Osteoblast (primary cell): ENCODE measurements at regions not wholly inside any gene's neighbourhood (a gene's known extent, or its start where the extent isn't known, plus 50 kb on each side); places are given as distances from the start of the nearest gene placed in this dataset.

Source experiments
- DNase-seq: peaks from one replicate; pipeline ENCODE4 v3.0.0; 2011; ENCODE audit warnings: low spot score, mixed read lengths; ENCODE audit not compliant: insufficient read length; ENCODE audit errors: missing footprints
- H2AFZ ChIP-seq: 2 replicates; pipeline ENCODE4 v1.6.0; 2011; ENCODE audit warnings: mild to moderate bottlenecking, low read length
- H3K27ac ChIP-seq: 2 replicates; pipeline ENCODE4 v1.5.1; 2011; ENCODE audit warnings: mild to moderate bottlenecking, low read depth, low read length, moderate library complexity
- H3K27me3 ChIP-seq: 2 replicates; pipeline ENCODE4 v1.6.0; 2012; ENCODE audit warnings: mild to moderate bottlenecking, control low read depth, inconsistent platforms, low read length, moderate library complexity; ENCODE audit not compliant: insufficient read depth
- H3K36me3 ChIP-seq: 2 replicates; pipeline ENCODE4 v1.5.1; 2011; ENCODE audit warnings: mild to moderate bottlenecking, low read length, control low read depth, moderate library complexity; ENCODE audit not compliant: insufficient read depth
- H3K4me1 ChIP-seq: 2 replicates; pipeline ENCODE4 v1.5.1; 2011; ENCODE audit warnings: mild to moderate bottlenecking, low read length, control low read depth, moderate library complexity; ENCODE audit not compliant: insufficient read depth
- H3K4me2 ChIP-seq: 2 replicates; pipeline ENCODE4 v1.6.0; 2011; ENCODE audit warnings: mild to moderate bottlenecking, low read length; ENCODE audit not compliant: insufficient read depth
- H3K4me3 ChIP-seq: fragments of 200-600 bp; sonication (generic); 3 replicates; pipeline ENCODE4 v1.5.1; 2012; ENCODE audit warnings: mild to moderate bottlenecking, low read length, inconsistent platforms; ENCODE audit not compliant: insufficient read depth
- H3K79me2 ChIP-seq: 2 replicates; pipeline ENCODE4 v1.6.0; 2012; ENCODE audit warnings: mild to moderate bottlenecking, low read length, control low read depth, inconsistent platforms; ENCODE audit not compliant: insufficient read depth
- H3K9me3 ChIP-seq: 2 replicates; pipeline ENCODE4 v1.5.1; 2011; ENCODE audit warnings: low read depth, low read length, control low read depth
- H4K20me1 ChIP-seq: 2 replicates; pipeline ENCODE4 v1.6.0; 2012; ENCODE audit warnings: mild to moderate bottlenecking, low read length, control low read depth; ENCODE audit not compliant: insufficient read depth
- TF ChIP-seq, protein P1 (sequence below): IDR thresholded peaks from 2 replicates; pipeline ENCODE4 v1.5.1; 2011; ENCODE audit warnings: mild to moderate bottlenecking, low read depth, low read length, moderate library complexity; ENCODE audit errors: extremely low read depth

DNA sequence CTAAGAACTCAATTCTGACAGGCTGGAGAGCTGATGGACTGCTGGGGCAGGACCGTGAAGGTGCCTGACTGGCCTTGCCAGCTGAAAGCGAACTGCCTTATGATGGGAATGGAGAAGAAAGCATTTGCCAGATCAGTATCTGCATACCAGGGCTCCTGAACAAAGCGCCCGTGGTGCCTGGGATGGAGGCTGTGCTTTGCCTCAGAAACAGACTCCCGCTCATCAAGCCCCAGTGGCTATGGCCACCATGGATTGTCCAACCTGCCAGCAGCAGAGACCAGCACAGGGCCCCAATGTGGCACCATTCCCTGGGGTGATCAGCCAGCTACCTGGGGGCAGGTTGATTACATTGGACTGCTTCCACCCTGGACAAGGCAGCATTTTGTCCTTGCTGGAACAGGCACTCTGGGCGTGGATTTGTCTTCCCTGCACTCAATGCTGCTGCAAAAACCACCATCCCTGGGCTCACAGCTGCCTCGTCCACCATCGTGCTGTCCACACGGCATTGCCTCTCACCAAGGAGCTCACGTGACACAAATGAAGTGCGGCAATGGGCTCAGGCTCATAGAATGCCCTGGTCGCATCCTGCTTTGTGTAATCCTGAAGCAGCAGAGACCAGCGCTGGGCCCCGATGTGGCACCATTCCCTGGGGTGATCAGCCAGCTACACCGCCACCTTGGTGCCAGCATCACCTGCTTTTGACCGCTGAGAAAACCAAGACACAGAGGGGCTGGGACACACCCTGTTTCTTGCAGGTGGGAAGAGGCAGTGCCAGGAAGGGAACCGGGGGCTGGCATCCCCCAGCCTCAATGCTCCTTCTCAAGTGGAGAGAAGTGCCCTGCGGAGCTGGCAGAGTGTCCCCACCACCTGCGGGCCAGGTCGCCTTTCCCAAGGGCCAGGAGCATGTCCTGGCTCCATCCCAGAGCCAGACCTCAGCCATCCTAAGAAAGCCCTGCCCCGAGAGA lies 1367.5 kb downstream of the BRD1 start:
- Histone ChIP-seq H3K4me3 (no peak overlapping the region), H3K4me1 (no peaks in the 10 kb centered on the region), H3K27ac (no peak overlapping the region), H3K27me3 (no peaks in the 10 kb centered on the region), H3K4me2 (no peak overlapping the region), H3K36me3 (no peaks in the 10 kb centered on the region), H2AFZ (no peak overlapping the region), H3K79me2 (no peaks in the 10 kb centered on the region), H4K20me1 (no peaks in the 10 kb centered on the region), H3K9me3 (no peaks in the 10 kb centered on the region)
- TF ChIP-seq, protein P1, sequence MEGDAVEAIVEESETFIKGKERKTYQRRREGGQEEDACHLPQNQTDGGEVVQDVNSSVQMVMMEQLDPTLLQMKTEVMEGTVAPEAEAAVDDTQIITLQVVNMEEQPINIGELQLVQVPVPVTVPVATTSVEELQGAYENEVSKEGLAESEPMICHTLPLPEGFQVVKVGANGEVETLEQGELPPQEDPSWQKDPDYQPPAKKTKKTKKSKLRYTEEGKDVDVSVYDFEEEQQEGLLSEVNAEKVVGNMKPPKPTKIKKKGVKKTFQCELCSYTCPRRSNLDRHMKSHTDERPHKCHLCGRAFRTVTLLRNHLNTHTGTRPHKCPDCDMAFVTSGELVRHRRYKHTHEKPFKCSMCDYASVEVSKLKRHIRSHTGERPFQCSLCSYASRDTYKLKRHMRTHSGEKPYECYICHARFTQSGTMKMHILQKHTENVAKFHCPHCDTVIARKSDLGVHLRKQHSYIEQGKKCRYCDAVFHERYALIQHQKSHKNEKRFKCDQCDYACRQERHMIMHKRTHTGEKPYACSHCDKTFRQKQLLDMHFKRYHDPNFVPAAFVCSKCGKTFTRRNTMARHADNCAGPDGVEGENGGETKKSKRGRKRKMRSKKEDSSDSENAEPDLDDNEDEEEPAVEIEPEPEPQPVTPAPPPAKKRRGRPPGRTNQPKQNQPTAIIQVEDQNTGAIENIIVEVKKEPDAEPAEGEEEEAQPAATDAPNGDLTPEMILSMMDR, result no peak
- DNase-seq, result no peak

DNA sequence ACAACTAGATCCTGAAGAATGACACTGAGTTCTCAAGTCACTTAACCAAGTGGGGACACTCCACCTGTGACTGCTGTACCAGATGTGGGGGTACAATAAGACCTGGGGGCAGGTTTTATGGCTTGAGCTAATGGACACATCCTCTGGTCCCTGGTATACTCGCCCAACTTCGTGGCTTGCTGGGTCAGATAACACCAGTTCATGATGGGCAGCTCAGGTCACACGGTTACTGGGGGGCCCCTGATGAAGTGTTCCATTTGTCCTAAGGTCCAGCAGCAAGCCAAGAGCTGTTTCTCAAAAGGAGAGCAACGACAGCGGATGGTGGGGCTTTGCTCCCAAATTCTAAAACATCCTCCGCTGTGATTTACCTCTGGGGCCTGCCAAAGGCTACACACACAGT lies 1368.4 kb downstream of the BRD1 start:
- Histone ChIP-seq H3K27ac (no peak overlapping the region), H3K4me1 (no peaks in the 10 kb centered on the region)
- TF ChIP-seq, protein P1, result no peak

DNA sequence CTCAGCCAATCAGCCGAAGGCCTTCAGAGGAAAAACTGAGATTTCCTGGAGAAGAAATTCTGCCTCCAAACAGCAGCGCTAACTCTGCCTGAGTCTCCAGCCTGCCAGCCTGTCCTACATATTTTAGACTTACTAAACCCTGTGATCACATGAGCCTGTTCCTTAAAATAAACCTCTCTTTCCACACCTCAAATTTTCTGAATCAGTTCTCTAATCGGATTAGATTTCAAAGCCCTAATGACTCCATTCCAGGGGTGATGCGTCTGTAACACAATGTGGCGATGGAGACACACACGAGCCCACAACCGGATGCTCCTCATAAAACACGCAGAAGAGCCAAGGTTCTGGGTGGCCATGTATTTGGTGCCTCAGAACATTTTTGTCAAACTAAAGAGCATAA lies 1371.2 kb downstream of the BRD1 start:
- Histone ChIP-seq H3K27me3 (no peaks in the 10 kb centered on the region), H3K79me2 (no peaks in the 10 kb centered on the region), H3K4me1 (no peaks in the 10 kb centered on the region), H3K4me3 (no peak overlapping the region), H3K9me3 (no peaks in the 10 kb centered on the region), H3K36me3 (no peaks in the 10 kb centered on the region), H2AFZ (no peak overlapping the region), H4K20me1 (no peaks in the 10 kb centered on the region), H3K4me2 (no peak overlapping the region), H3K27ac (no peak overlapping the region)
- TF ChIP-seq, protein P1, result no peak
- DNase-seq, result no peak

More for the DNA sequence above, 1368.4 kb downstream of the BRD1 start:
- Histone ChIP-seq H3K79me2 (no peaks in the 10 kb centered on the region), H3K27me3 (no peaks in the 10 kb centered on the region), H3K4me2 (no peak overlapping the region), H3K9me3 (no peaks in the 10 kb centered on the region), H3K4me3 (no peak overlapping the region), H3K36me3 (no peaks in the 10 kb centered on the region), H2AFZ (no peak overlapping the region), H4K20me1 (no peaks in the 10 kb centered on the region)
- no peak for DNase-seq

DNA sequence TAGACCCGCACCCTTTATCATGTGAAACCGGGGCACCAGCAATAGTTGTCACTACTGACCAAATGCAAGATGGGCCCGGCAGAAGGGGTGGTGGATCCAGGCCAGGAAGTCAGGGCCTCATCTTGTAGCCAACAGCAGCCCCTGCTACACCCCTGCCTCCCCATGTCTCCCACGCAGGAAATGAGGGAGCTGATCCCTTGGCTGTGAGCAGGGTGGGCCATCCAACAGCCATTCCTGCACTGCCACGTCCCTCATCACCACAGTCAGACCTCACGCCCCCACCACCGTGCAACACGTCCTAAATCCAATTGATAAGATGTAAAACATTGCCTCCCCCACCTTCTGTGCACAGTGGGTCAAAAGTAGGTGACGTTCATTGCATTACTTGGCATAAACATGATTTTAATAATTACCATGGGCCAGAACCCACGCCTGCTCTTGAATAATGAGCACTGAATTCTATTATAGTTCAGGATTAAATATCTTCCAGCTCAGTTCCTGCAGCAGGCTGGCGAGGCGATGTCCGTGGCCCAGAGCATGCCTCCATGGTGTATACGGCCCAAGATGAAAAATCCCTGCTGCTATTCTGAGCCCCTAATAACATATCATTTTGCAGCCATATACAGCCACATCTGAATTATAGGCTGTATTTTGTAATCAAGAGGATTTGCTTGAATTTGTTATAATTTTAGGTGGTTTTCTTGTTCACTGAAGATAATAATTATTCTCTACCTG lies 1373.8 kb downstream of the BRD1 start:
- no peaks in the 10 kb centered on the region for H3K9me3 ChIP-seq

More for the DNA sequence above, 1373.8 kb downstream of the BRD1 start:
- H3K27ac ChIP-seq, result no peak overlapping the region
- H3K79me2 ChIP-seq, result no peaks in the 10 kb centered on the region
- no peak overlapping the region for H2AFZ ChIP-seq
- no peaks in the 10 kb centered on the region for H3K27me3 ChIP-seq
- no peak overlapping the region for H3K4me3 ChIP-seq
- no peak for DNase-seq
- TF ChIP-seq, protein P1, result no peak
- H3K4me1 ChIP-seq, result no peaks in the 10 kb centered on the region
- no peak overlapping the region for H3K4me2 ChIP-seq
- H3K36me3 ChIP-seq, result no peaks in the 10 kb centered on the region
- no peaks in the 10 kb centered on the region for H4K20me1 ChIP-seq
